ENCODE measurements at regions not wholly inside any gene's neighbourhood (a gene's known extent, or its start where the extent isn't known, plus 50 kb on each side); places are given as distances from the start of the nearest gene placed in this dataset.

DNA sequence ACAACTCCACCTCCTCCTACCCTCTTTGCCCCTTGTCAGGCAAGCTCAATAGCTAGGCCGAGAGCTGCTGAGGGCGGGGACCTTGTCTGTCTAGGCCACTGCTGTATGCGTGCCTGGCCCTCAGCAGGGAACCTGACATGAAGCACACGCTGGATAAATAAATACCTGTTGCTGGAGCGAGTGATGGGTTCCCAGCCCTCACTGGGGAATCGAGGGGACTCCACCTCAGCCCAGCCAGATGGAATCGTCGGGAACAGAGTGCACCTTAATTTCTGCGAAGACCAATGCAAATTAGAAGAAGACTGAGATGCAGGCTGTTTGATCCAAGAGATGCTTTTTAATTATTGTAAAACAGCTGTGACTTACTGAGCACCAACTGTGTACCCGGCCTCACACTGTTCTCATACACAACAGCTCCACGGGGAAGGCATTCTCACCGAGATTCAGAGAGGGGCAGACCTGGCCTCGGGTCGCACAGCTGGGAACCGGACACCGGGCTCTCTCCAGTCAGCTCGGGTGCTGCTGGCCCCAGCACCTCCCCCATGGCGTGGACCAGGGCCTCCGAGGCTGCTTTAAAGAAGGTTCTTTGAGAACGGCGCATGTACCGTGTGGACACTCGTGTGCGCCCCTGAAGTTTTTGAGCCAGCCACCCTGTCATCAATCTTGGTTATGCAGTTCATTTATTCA is 109.7 kb upstream of the IER5L start:
- DNase-seq = peak in 1 of 2 donors; percentile 58

DNA sequence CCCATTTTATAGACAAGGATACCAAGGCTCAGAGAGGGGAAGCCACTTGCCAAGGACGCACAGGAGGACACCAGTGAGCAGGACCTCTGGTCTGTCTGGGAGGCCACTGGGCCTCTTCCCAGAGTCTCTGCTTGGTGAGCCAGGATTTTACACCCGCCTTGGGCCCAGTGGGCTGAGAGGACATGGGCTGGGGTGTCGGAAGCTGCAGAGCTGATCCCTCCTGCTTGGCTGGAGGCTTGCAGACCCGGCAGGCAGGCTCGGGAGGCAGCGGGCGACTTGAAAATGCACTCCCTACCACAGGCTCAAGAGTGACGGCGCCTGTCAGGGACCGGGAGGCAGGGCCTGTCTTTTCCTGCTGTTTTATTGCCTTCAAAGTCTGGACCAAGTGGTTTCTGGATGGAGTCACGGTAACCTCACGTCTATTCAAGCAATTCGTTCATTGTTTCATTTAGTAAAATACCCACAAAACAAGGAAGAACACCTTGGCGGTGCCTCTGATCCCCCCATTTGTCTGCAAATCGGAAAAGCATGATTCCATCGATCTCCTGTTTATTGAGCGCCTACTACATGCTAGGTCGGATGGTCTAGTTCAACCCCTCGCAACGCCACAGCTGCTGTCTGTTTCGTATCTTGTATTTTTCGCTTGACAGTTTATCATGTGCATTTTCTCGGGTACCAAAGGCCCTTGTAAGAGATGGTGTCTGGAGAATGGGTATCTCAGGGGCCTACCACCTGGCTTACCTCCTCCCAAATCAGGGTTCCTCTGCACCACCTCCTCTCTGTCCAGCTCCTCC is 108.1 kb upstream of the IER5L start:
- DNase-seq = peak in 1 of 2 donors; percentile 63
- 96 to 98% methylated on average over 21 to 23 of the region's 23 CpGs for WGBS, 2 donors
- no peak overlapping the region for H3K4me3 ChIP-seq

More for the DNA sequence above, 109.7 kb upstream of the IER5L start:
- peaks cover 10 to 16% (median 13%) of the 10 kb centered on the region in 4 donors for H3K4me1 ChIP-seq
- no peaks in the 10 kb centered on the region for H3K27me3 ChIP-seq
- no peak overlapping the region for H3K4me3 ChIP-seq
- WGBS, 2 donors = 73 to 78% methylated on average over 16 to 24 of the region's 24 CpGs
- TF ChIP-seq POLR2AphosphoS5 (IDR thresholded peaks at IDR 0.05) (no peak), POLR2A (IDR thresholded peaks at IDR 0.05) (no peak), EP300 (IDR thresholded peaks at IDR 0.05) (no peak)
- TF ChIP-seq, protein P1, sequence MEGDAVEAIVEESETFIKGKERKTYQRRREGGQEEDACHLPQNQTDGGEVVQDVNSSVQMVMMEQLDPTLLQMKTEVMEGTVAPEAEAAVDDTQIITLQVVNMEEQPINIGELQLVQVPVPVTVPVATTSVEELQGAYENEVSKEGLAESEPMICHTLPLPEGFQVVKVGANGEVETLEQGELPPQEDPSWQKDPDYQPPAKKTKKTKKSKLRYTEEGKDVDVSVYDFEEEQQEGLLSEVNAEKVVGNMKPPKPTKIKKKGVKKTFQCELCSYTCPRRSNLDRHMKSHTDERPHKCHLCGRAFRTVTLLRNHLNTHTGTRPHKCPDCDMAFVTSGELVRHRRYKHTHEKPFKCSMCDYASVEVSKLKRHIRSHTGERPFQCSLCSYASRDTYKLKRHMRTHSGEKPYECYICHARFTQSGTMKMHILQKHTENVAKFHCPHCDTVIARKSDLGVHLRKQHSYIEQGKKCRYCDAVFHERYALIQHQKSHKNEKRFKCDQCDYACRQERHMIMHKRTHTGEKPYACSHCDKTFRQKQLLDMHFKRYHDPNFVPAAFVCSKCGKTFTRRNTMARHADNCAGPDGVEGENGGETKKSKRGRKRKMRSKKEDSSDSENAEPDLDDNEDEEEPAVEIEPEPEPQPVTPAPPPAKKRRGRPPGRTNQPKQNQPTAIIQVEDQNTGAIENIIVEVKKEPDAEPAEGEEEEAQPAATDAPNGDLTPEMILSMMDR (IDR thresholded peaks at IDR 0.05) = no peak
- ATAC-seq (ENCODE audit: low FRiP score in 2 of 2) = no peak
- H3K27ac ChIP-seq = no peak overlapping the region
- H3K36me3 ChIP-seq = peaks cover 0 to 4% (median 0%) of the 10 kb centered on the region in 4 donors
- no peaks in the 10 kb centered on the region for H3K9me3 ChIP-seq

DNA sequence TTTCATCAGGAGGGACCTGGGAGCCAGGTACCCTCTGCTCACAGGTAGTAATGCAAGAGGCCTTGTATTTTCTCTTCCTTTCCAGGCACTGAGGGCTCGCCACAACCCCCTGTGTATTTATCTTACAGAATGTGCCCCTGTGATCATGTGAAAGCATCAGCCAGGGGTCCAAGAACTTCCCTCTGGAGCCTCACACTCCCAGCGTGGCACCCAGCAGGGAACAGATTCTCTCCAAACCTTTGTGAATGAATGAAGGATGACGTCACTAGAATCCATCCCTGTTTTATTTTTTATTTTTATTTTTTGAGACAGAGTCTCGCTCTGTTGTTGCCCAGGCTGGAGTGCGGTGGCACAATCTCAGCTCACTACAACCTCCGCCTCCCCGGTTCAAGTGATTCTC is 107.3 kb upstream of the IER5L start:
- no peak for ATAC-seq (ENCODE audit: low FRiP score in 2 of 2)
- no peak for DNase-seq
- no peaks in the 10 kb centered on the region for H3K9me3 ChIP-seq
- no peaks in the 10 kb centered on the region for H3K27me3 ChIP-seq
- 93 to 97% methylated on average over 7 of the region's 7 CpGs for WGBS, 2 donors
- no peak for TF ChIP-seq POLR2AphosphoS5 (IDR thresholded peaks at IDR 0.05)
- TF ChIP-seq, protein P1 (IDR thresholded peaks at IDR 0.05) = no peak
- TF ChIP-seq POLR2A (IDR thresholded peaks at IDR 0.05) = no peak
- TF ChIP-seq EP300 (IDR thresholded peaks at IDR 0.05) = no peak
- peaks cover 0 to 4% (median 0%) of the 10 kb centered on the region in 4 donors for H3K36me3 ChIP-seq
- H3K4me3 ChIP-seq = no peak overlapping the region
- no peak overlapping the region for H3K27ac ChIP-seq
- peaks cover 17 to 25% (median 19%) of the 10 kb centered on the region in 4 donors for H3K4me1 ChIP-seq

More for the DNA sequence above, 108.1 kb upstream of the IER5L start:
- Histone ChIP-seq H3K9me3 (no peaks in the 10 kb centered on the region), H3K36me3 (peaks cover 0 to 4% (median 0%) of the 10 kb centered on the region in 4 donors), H3K27ac (no peak overlapping the region), H3K27me3 (no peaks in the 10 kb centered on the region), H3K4me1 (peaks cover 21 to 28% (median 24%) of the 10 kb centered on the region in 4 donors)
- no peak for ATAC-seq (ENCODE audit: low FRiP score in 2 of 2)
- no peak for TF ChIP-seq POLR2A (IDR thresholded peaks at IDR 0.05)
- TF ChIP-seq, protein P1 (IDR thresholded peaks at IDR 0.05) = no peak

DNA sequence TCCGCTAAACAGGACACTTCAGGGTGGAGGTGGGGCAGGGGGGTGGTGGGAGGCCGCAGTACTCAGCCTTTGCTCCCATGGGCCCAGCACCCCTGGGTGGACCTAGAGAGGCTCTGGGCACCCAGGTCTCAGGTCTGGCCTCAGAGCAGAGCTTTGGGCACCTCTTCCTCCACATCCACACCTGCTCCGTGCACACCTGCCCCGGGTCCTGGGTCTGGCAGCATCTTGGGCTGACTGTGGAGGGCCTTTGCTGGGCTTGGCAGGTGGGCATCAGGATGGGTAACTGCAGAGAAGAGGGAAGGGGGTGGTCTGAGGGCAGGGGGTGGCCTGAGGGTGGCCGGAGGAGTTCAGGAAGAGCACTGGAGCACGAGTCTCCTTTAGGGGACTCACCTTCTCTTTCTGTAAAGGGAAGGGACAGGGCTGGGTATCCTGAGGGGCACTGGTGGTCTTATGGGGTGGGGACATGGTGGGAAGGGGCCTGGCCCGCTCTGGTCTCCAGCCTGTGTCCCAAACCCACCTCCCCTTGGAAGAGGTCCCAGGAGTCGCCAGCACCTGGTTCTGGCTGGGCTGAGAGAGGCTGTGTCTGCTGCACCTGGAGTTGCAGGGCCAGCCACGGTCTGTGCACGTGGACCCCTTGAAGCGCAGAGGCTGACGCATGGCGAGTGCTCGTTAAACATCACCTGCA is 106.7 kb upstream of the IER5L start:
- H3K9me3 ChIP-seq = no peaks in the 10 kb centered on the region
- WGBS, 2 donors = 95% methylated on average over 10 to 13 of the region's 14 CpGs
- H3K36me3 ChIP-seq = peaks cover 0 to 4% (median 0%) of the 10 kb centered on the region in 4 donors
- H3K27ac ChIP-seq = no peak overlapping the region
- TF ChIP-seq, protein P1 (IDR thresholded peaks at IDR 0.05) = no peak
- no peak for TF ChIP-seq POLR2AphosphoS5 (IDR thresholded peaks at IDR 0.05)
- TF ChIP-seq POLR2A (IDR thresholded peaks at IDR 0.05) = no peak
- TF ChIP-seq EP300 (IDR thresholded peaks at IDR 0.05) = no peak
- DNase-seq (peak in 1 of 2 donors; percentile 36), ATAC-seq (ENCODE audit: low FRiP score in 2 of 2) (no peak)
- peaks cover 17 to 25% (median 19%) of the 10 kb centered on the region in 4 donors for H3K4me1 ChIP-seq
- H3K27me3 ChIP-seq = no peaks in the 10 kb centered on the region
- no peak overlapping the region for H3K4me3 ChIP-seq
